ENCODE measurements at regions not wholly inside any gene's neighbourhood (a gene's known extent, or its start where the extent isn't known, plus 50 kb on each side); places are given as distances from the start of the nearest gene placed in this dataset.

- TF ChIP-seq POLR2A (IDR thresholded peaks at IDR 0.05) (no peak), CTCF (IDR thresholded peaks at IDR 0.05) (no peak)
Measured at GRCh38 chr7:68158686-68159295, 1162.2 kb downstream of the TYW1 start.
